ENCODE measurements at regions not wholly inside any gene's neighbourhood (a gene's known extent, or its start where the extent isn't known, plus 50 kb on each side); places are given as distances from the start of the nearest gene placed in this dataset.

DNA sequence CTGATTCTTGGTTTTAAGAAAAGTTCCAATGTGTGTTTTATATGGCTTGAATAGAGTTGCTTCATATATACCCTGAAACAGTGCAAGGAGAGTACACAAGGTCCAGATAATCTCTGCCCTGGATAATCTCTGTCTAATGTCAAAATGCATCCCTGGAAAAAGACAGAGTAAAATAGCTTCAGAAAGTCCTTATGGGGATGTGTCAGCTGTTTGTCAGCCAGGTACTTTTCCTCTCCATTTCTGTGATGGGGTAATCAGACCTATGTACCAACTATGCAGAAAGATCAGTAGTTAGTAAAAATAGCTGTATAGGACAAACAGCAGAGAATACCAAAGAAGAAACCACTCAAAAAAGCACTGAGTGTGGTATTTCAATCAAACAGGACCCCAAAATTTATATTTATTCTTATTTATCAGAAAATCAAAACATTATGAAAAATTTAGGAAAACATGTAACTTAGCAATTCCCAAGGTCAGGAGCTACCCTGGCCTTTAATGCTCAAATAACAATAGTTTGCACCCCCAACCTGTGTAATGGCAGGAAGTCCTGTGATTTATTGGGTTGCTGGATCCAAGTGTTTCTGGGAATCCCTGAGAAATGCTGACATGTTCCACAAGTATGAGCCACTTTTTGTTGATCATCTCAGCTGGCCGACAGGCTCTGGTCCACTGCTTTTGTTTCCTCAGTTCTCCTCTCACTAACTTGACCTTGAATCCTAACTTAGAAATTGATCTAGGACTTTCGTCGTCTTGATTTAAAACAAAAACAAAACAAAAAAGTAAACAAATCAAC, 69.6 kb downstream of the MDH1 start:
- Histone ChIP-seq H3K9me3 (ENCODE audit: insufficient read depth, low read length) (0 out of 2 replicates have a peak, but pooled peaks cover 3% of the 10 kb centered on the region), H3K4me1 (ENCODE audit: low read length) (peaks cover 17% of the 10 kb centered on the region)
- TF ChIP-seq, protein P1, sequence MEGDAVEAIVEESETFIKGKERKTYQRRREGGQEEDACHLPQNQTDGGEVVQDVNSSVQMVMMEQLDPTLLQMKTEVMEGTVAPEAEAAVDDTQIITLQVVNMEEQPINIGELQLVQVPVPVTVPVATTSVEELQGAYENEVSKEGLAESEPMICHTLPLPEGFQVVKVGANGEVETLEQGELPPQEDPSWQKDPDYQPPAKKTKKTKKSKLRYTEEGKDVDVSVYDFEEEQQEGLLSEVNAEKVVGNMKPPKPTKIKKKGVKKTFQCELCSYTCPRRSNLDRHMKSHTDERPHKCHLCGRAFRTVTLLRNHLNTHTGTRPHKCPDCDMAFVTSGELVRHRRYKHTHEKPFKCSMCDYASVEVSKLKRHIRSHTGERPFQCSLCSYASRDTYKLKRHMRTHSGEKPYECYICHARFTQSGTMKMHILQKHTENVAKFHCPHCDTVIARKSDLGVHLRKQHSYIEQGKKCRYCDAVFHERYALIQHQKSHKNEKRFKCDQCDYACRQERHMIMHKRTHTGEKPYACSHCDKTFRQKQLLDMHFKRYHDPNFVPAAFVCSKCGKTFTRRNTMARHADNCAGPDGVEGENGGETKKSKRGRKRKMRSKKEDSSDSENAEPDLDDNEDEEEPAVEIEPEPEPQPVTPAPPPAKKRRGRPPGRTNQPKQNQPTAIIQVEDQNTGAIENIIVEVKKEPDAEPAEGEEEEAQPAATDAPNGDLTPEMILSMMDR (IDR thresholded peaks at IDR 0.05; ENCODE audit: low read depth, low read length), result no peak
- TF ChIP-seq EZH2phosphoT487 (IDR thresholded peaks at IDR 0.05; ENCODE audit: low read depth), result no peak

DNA sequence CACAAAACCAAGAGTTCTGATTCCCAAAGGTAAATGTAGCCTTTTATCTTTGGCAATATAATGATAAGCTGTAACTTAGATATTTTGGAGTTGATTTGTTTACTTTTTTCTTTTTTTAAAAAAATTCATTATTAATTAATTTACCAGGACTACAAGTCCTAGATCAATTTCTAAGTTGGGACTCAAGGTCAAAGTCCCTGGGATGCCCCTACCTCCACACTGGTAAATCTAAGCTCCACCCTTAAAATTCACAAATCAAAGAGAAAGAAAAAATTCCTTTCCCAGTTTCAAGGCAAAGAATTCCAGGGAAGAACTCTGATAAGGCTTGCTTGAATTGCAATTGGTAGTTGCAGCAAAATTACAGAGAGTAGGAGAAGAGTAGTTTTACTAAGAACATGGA, 71.3 kb downstream of the MDH1 start:
- Histone ChIP-seq H3K4me1 (ENCODE audit: low read length) (peaks cover 13% of the 10 kb centered on the region), H2AFZ (ENCODE audit: low read depth, low read length) (no peak overlapping the region)

More for the DNA sequence above, 69.6 kb downstream of the MDH1 start:
- H3K4me2 ChIP-seq (ENCODE audit: low read length), result no peak overlapping the region
- H3K4me3 ChIP-seq (ENCODE audit: low read length), result no peak overlapping the region
- H2AFZ ChIP-seq (ENCODE audit: low read depth, low read length), result no peak overlapping the region
- H4K20me1 ChIP-seq (ENCODE audit: insufficient read depth, low read length), result no peaks in the 10 kb centered on the region
- no peak overlapping the region for H3K27ac ChIP-seq (ENCODE audit: low read length)
- no peak overlapping the region for H3K9ac ChIP-seq (ENCODE audit: low read length)
- H3K27me3 ChIP-seq (ENCODE audit: low read depth, low read length), result no peaks in the 10 kb centered on the region
- no peaks in the 10 kb centered on the region for H3K36me3 ChIP-seq (replicated peaks; ENCODE audit: low read depth, low read length)
- no peaks in the 10 kb centered on the region for H3K79me2 ChIP-seq (ENCODE audit: low read length)

DNA sequence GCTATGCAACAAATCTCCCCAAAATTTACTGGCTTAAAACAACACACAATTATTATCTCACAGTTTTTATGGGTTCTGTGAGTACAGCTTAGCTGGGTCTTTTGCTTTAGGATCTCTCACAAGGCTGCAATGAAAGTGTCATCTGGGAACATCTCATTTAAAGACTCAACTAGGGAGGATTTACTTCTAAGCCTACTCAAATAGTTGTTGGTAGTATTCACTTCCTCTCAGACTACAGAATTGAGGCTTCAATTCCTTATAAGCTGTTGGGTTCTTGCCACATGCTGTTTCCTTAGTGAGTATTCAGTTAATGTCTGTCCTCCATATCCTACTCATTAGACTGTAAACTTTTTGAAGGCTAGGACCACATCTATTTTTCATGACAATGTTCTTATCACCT, 72.3 kb downstream of the MDH1 start:
- H3K4me3 ChIP-seq (ENCODE audit: low read length), result no peak overlapping the region
- H4K20me1 ChIP-seq (ENCODE audit: insufficient read depth, low read length), result no peaks in the 10 kb centered on the region
- no peaks in the 10 kb centered on the region for H3K36me3 ChIP-seq (replicated peaks; ENCODE audit: low read depth, low read length)
- H3K4me1 ChIP-seq (ENCODE audit: low read length), result peaks cover 8% of the 10 kb centered on the region
- TF ChIP-seq, protein P1 (IDR thresholded peaks at IDR 0.05; ENCODE audit: low read depth, low read length), result no peak
- TF ChIP-seq EZH2phosphoT487 (IDR thresholded peaks at IDR 0.05; ENCODE audit: low read depth), result no peak
- 0 out of 2 replicates have a peak, but pooled peaks cover 3% of the 10 kb centered on the region for H3K27me3 ChIP-seq (ENCODE audit: low read depth, low read length)
- H2AFZ ChIP-seq (ENCODE audit: low read depth, low read length), result no peak overlapping the region
- H3K9ac ChIP-seq (ENCODE audit: low read length), result no peak overlapping the region
- no peaks in the 10 kb centered on the region for H3K9me3 ChIP-seq (ENCODE audit: insufficient read depth, low read length)
- no peaks in the 10 kb centered on the region for H3K79me2 ChIP-seq (ENCODE audit: low read length)
- H3K27ac ChIP-seq (ENCODE audit: low read length), result no peak overlapping the region
- no peak overlapping the region for H3K4me2 ChIP-seq (ENCODE audit: low read length)

More for the DNA sequence above, 71.3 kb downstream of the MDH1 start:
- Histone ChIP-seq H3K9ac (ENCODE audit: low read length) (no peak overlapping the region), H3K36me3 (replicated peaks; ENCODE audit: low read depth, low read length) (no peaks in the 10 kb centered on the region), H3K4me3 (ENCODE audit: low read length) (no peak overlapping the region), H3K27me3 (ENCODE audit: low read depth, low read length) (0 out of 2 replicates have a peak, but pooled peaks cover 3% of the 10 kb centered on the region), H3K9me3 (ENCODE audit: insufficient read depth, low read length) (no peaks in the 10 kb centered on the region), H4K20me1 (ENCODE audit: insufficient read depth, low read length) (no peaks in the 10 kb centered on the region), H3K27ac (ENCODE audit: low read length) (no peak overlapping the region), H3K4me2 (ENCODE audit: low read length) (no peak overlapping the region), H3K79me2 (ENCODE audit: low read length) (no peaks in the 10 kb centered on the region)
- no peak for TF ChIP-seq EZH2phosphoT487 (IDR thresholded peaks at IDR 0.05; ENCODE audit: low read depth)
- TF ChIP-seq, protein P1 (IDR thresholded peaks at IDR 0.05; ENCODE audit: low read depth, low read length), result no peak

DNA sequence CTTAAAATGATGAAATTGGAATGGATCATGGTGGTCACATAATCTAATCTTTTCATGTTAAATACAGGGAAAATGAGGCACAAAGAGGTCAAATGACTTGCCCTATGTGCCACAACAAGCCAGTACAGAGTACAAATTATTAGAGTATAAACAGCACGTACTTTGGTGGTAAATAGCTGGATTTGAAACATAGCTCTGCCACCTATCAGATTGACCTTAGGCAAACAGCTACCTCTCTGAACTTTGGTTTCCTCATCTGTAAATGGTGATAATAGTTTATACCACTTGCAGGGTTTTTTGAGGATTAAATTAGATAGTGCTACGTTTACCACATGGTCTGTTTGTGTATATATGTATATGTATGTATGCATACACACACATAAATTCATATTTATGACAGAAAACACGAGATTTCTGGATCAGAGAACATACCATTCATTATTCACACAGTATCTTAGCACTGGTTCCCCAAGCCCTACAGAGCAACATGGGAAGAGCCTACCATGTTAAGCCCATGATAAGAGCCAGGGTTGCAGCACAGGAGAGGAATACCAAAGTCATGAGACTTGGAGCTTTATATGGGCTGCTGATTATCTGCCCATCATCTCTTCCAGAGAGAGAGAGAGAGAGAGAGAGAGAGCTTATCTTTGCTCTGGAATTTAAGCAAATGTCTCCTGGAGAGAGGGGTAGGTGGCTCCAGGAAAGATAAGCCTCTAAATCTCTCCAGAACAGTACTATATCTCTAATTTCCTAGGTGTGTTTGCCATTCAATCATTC, 73.5 kb downstream of the MDH1 start:
- H4K20me1 ChIP-seq (ENCODE audit: insufficient read depth, low read length), result no peaks in the 10 kb centered on the region
- no peaks in the 10 kb centered on the region for H3K36me3 ChIP-seq (replicated peaks; ENCODE audit: low read depth, low read length)
- H2AFZ ChIP-seq (ENCODE audit: low read depth, low read length), result no peak overlapping the region
- H3K4me2 ChIP-seq (ENCODE audit: low read length), result no peak overlapping the region
- H3K27me3 ChIP-seq (ENCODE audit: low read depth, low read length), result 0 out of 2 replicates have a peak, but pooled peaks cover 3% of the 10 kb centered on the region
- H3K9ac ChIP-seq (ENCODE audit: low read length), result no peak overlapping the region
- H3K4me1 ChIP-seq (ENCODE audit: low read length), result peaks cover 8% of the 10 kb centered on the region
- no peak for TF ChIP-seq EZH2phosphoT487 (IDR thresholded peaks at IDR 0.05; ENCODE audit: low read depth)
- TF ChIP-seq, protein P1 (IDR thresholded peaks at IDR 0.05; ENCODE audit: low read depth, low read length), result no peak
- no peak overlapping the region for H3K27ac ChIP-seq (ENCODE audit: low read length)
- no peaks in the 10 kb centered on the region for H3K79me2 ChIP-seq (ENCODE audit: low read length)
- H3K9me3 ChIP-seq (ENCODE audit: insufficient read depth, low read length), result no peaks in the 10 kb centered on the region
- no peak overlapping the region for H3K4me3 ChIP-seq (ENCODE audit: low read length)

Data from OCI-LY3 (cell line).